SK-N-SH (cell line): ENCODE measurements at regions not wholly inside any gene's neighbourhood (a gene's known extent, or its start where the extent isn't known, plus 50 kb on each side); places are given as distances from the start of the nearest gene placed in this dataset.

ENCODE experiments used
- CTCF ChIA-PET: fragments of 300-600, 350-600 bp; formaldehyde crosslinking; extraction: SDS; loops from one replicate; lab custom pipeline; 2021; lab: Yijun Ruan, JAX
- POLR2A ChIA-PET: fragments of 350-600 bp; sonication (Branson Sonifier 250); formaldehyde crosslinking; extraction: SDS; loops from one replicate; lab custom pipeline; 2020; ENCODE audit warnings: antibody characterized with exemption, inconsistent platforms; lab: Yijun Ruan, JAX
- DNase-seq: peaks from one replicate; pipeline ENCODE4 v3.0.0; 2012
- H2AFZ ChIP-seq: fragments of 200-600 bp; sonication (generic); 2 replicates; pipeline ENCODE4 v1.8.1; 2016; ENCODE audit warnings: antibody characterized with exemption, mild to moderate bottlenecking, low read depth
- H3F3A ChIP-seq: fragments of 200-600 bp; sonication (generic); replicated peaks from 2 replicates; pipeline ENCODE3; 2016; ENCODE audit warnings: antibody characterized with exemption, mild to moderate bottlenecking; ENCODE audit not compliant: insufficient read depth
- H3K27ac ChIP-seq, 2 experiments: fragments of 200-500 bp in 1 of 2; fragments of 200-600 bp in 1 of 2; sonication (Bioruptor generic) in 1 of 2; sonication (generic), shearing (Covaris generic) in 1 of 2; 2 replicates each; pipeline versions ENCODE4 v1.5.1 to v1.6.1; 2014 to 2016; ENCODE audit warnings: low read depth in 2 of 2, inconsistent platforms in 1 of 2, low read length in 1 of 2, mild to moderate bottlenecking in 1 of 2, mixed read lengths in 1 of 2
- H3K27me3 ChIP-seq: fragments of 200-600 bp; sonication (generic), shearing (Covaris generic); 2 replicates; pipeline ENCODE4 v1.6.1; 2016; ENCODE audit warnings: mixed run types; ENCODE audit not compliant: insufficient read depth
- H3K36me3 ChIP-seq, 2 experiments: fragments of 200-500 bp in 1 of 2; fragments of 200-600 bp in 1 of 2; sonication (Bioruptor generic) in 1 of 2; sonication (generic) in 1 of 2; replicated peaks in 1 of 2; 2 replicates each; pipeline versions ENCODE3 to v1.5.1; 2014 to 2016; ENCODE audit warnings: low read length in 1 of 2, mild to moderate bottlenecking in 1 of 2; ENCODE audit not compliant: insufficient read depth in 2 of 2, control insufficient read depth in 1 of 2
- H3K4me1 ChIP-seq, 2 experiments: fragments of 200-500 bp in 1 of 2; fragments of 200-600 bp in 1 of 2; sonication (Bioruptor generic) in 1 of 2; sonication (generic), shearing (Covaris generic) in 1 of 2; 2 replicates each; pipeline versions ENCODE4 v1.5.1 to v1.6.1; 2014 to 2016; ENCODE audit warnings: low read depth in 1 of 2, low read length in 1 of 2, mixed run types in 1 of 2; ENCODE audit not compliant: insufficient read depth in 2 of 2, control insufficient read depth in 1 of 2
- H3K4me2 ChIP-seq: fragments of 200-600 bp; sonication (generic), shearing (Covaris generic); 2 replicates; pipeline ENCODE4 v1.6.1; 2017; ENCODE audit warnings: mixed run types
- H3K4me3 ChIP-seq, 2 experiments: fragments of 200-500 bp in 1 of 2; fragments of 200-600 bp in 1 of 2; sonication (Bioruptor generic) in 1 of 2; sonication (generic), shearing (Covaris generic) in 1 of 2; 2 replicates each; pipeline versions ENCODE4 v1.5.1 to v1.8.1; 2014 to 2016; ENCODE audit warnings: low read depth in 2 of 2, inconsistent platforms in 1 of 2, low read length in 1 of 2, mild to moderate bottlenecking in 1 of 2, mixed read lengths in 1 of 2, moderate library complexity in 1 of 2
- H3K79me2 ChIP-seq: fragments of 200-600 bp; sonication (generic); 2 replicates; pipeline ENCODE4 v1.8.1; 2017; ENCODE audit warnings: mild to moderate bottlenecking; ENCODE audit not compliant: insufficient read depth
- H3K9ac ChIP-seq: fragments of 200-600 bp; sonication (generic); 2 replicates; pipeline ENCODE4 v1.6.1; 2017; ENCODE audit warnings: mixed run types
- H3K9me2 ChIP-seq: fragments of 200-600 bp; sonication (generic); 2 replicates; pipeline ENCODE4 v1.6.1; 2017; ENCODE audit warnings: mixed run types
- H3K9me3 ChIP-seq: fragments of 200-600 bp; sonication (generic); 2 replicates; pipeline ENCODE4 v1.6.1; 2017; ENCODE audit warnings: mixed run types, mild to moderate bottlenecking, moderate library complexity
- H4K20me1 ChIP-seq: fragments of 200-600 bp; sonication (generic); 2 replicates; pipeline ENCODE4 v1.6.1; 2017; ENCODE audit warnings: mild to moderate bottlenecking, mixed run types; ENCODE audit not compliant: insufficient read depth
- GABPA ChIP-seq: IDR thresholded peaks from 2 replicates; pipeline ENCODE4 v1.4.0; 2012; ENCODE audit warnings: low read depth, mild to moderate bottlenecking
- GATA2 ChIP-seq: sonication (generic); formaldehyde crosslinking; IDR thresholded peaks from 2 replicates; pipeline ENCODE4 v1.5.0; 2020; ENCODE audit warnings: mild to moderate bottlenecking, missing genetic modification reagents
- TCF12 ChIP-seq: IDR thresholded peaks from 2 replicates; pipeline ENCODE4 v1.4.0; 2012
- YY1 ChIP-seq: IDR thresholded peaks from 2 replicates; pipeline ENCODE4 v1.4.0; 2012; ENCODE audit warnings: low read depth, mild to moderate bottlenecking
- WGBS: methylation state at CpG from one replicate; pipeline ENCODE4 v1.1.6; 2017; ENCODE audit warnings: low lambda C conversion rate; 5-methylcytosine and 5-hydroxymethylcytosine counted together
- TF ChIP-seq, protein P1 (sequence below): IDR thresholded peaks from 2 replicates; pipeline ENCODE4; 2012
- TF ChIP-seq, protein P2 (sequence below): fragments of 150-350 bp; IDR thresholded peaks from 2 replicates; pipeline ENCODE4 v1.6.1; 2016; ENCODE audit warnings: mild to moderate bottlenecking, low read depth, low read length

- H3K27ac ChIP-seq = peak overlapping the region; percentile 71 to 76; a peak in 3 of 4 replicates
- TF ChIP-seq, protein P1, sequence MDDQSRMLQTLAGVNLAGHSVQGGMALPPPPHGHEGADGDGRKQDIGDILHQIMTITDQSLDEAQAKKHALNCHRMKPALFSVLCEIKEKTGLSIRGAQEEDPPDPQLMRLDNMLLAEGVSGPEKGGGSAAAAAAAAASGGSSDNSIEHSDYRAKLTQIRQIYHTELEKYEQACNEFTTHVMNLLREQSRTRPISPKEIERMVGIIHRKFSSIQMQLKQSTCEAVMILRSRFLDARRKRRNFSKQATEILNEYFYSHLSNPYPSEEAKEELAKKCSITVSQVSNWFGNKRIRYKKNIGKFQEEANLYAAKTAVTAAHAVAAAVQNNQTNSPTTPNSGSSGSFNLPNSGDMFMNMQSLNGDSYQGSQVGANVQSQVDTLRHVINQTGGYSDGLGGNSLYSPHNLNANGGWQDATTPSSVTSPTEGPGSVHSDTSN = peak; percentile 69
- TF ChIP-seq YY1 (no peak), GATA2 (CRISPR knock-in tag) (no peak), GABPA (no peak)
- TF ChIP-seq, all 33 proteins: peak for 1
- Histone ChIP-seq H3K9me3 (no peaks in the 10 kb centered on the region), H3K36me3 (no peaks in the 10 kb centered on the region), H3K27me3 (no peaks in the 10 kb centered on the region), H3F3A (peaks cover 14% of the 10 kb centered on the region), H3K79me2 (no peaks in the 10 kb centered on the region), H4K20me1 (no peaks in the 10 kb centered on the region), H2AFZ (no peak overlapping the region), H3K9me2 (no peaks in the 10 kb centered on the region), H3K9ac (no peak overlapping the region), H3K4me3 (no peak overlapping the region), H3K4me2 (no peak overlapping the region), H3K4me1 (peaks cover 11 to 13% of the 10 kb centered on the region in 2 experiments; a peak in 3 of 4 replicates)
- no peak for DNase-seq
- WGBS = 94% methylated on average over 2 of the region's 2 CpGs
- POLR2A ChIA-PET = no interaction called here
- CTCF ChIA-PET = no interaction called here
Measured at GRCh38 chr5:111977436-111977829, 220.4 kb upstream of the NREP start.

- Histone ChIP-seq H3K27me3 (no peaks in the 10 kb centered on the region), H3K4me3 (no peak overlapping the region), H4K20me1 (no peaks in the 10 kb centered on the region), H3F3A (peaks cover 14% of the 10 kb centered on the region), H2AFZ (peak overlapping the region; percentile 47; the same call in 1 of the 2 replicates), H3K79me2 (no peaks in the 10 kb centered on the region), H3K36me3 (no peaks in the 10 kb centered on the region), H3K4me2 (peak overlapping the region; percentile 25; the same call in 1 of the 2 replicates), H3K9me2 (no peaks in the 10 kb centered on the region), H3K4me1 (peaks cover 12 to 13% of the 10 kb centered on the region in 2 experiments; a peak in 3 of 4 replicates), H3K9me3 (no peaks in the 10 kb centered on the region), H3K9ac (peak overlapping the region; percentile 11; the same call in 1 of the 2 replicates), H3K27ac (peak overlapping the region; percentile 71 to 76; a peak in 3 of 4 replicates)
- WGBS = 48% methylated on average over 2 of the region's 2 CpGs
- peak; percentile 25; the same call in 1 of the 2 replicates for TF ChIP-seq TCF12
- TF ChIP-seq, protein P2, sequence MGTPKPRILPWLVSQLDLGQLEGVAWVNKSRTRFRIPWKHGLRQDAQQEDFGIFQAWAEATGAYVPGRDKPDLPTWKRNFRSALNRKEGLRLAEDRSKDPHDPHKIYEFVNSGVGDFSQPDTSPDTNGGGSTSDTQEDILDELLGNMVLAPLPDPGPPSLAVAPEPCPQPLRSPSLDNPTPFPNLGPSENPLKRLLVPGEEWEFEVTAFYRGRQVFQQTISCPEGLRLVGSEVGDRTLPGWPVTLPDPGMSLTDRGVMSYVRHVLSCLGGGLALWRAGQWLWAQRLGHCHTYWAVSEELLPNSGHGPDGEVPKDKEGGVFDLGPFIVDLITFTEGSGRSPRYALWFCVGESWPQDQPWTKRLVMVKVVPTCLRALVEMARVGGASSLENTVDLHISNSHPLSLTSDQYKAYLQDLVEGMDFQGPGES = no peak
- TF ChIP-seq, protein P1 = 0 out of 2 replicates have a peak, but pooled peaks have one; percentile 46
- TF ChIP-seq, all 33 proteins: peak for 2
- CTCF ChIA-PET = no interaction called here
- POLR2A ChIA-PET = no interaction called here
- DNase-seq = no peak
Measured at GRCh38 chr5:111976705-111977435, 219.9 kb upstream of the NREP start.
